ENCODE measurements at regions not wholly inside any gene's neighbourhood (a gene's known extent, or its start where the extent isn't known, plus 50 kb on each side); places are given as distances from the start of the nearest gene placed in this dataset.

GRCh38 chr6:170038708-170039107 is 252.2 kb downstream of the DLL1 start:
- no peak for TF ChIP-seq CTCF (IDR thresholded peaks at IDR 0.05; ENCODE audit: insufficient read depth, low read depth, low read length)
- no peak for TF ChIP-seq EZH2 (IDR thresholded peaks at IDR 0.05; ENCODE audit: insufficient read depth, low read length)

Measured in astrocyte (in vitro differentiated cells and primary cell).